ENCODE measurements at regions not wholly inside any gene's neighbourhood (a gene's known extent, or its start where the extent isn't known, plus 50 kb on each side); places are given as distances from the start of the nearest gene placed in this dataset.
A peak's percentile ranks its signal among the peaks of the same experiment; 100 is the strongest.
"Not testable (repeated sequence)": the region's sequence is repeated elsewhere in the genome, so short reads cannot be mapped to it uniquely, and the experiment has no call there.

- DNase-seq, result no peak
Observed at GRCh38 chr6:27163834-27164233, 83.7 kb upstream of the PRSS16 start.

- DNase-seq, result no peak
Observed at GRCh38 chr6:27168108-27168507, 79.4 kb upstream of the PRSS16 start.

- no peak for DNase-seq
Observed at GRCh38 chr6:27168586-27169443, 78.7 kb upstream of the PRSS16 start.

- not testable (repeated sequence) for DNase-seq
Observed at GRCh38 chr6:27172524-27173231, 74.8 kb upstream of the PRSS16 start.

- not testable (repeated sequence) for DNase-seq
Observed at GRCh38 chr6:27173232-27173601, 74.3 kb upstream of the PRSS16 start.

GRCh38 chr6:27174958-27175357, 72.5 kb upstream of the PRSS16 start:
- no peak for DNase-seq

- DNase-seq, result no peak
Observed at GRCh38 chr6:27176096-27176495, 71.4 kb upstream of the PRSS16 start.

GRCh38 chr6:27176523-27177484, 70.7 kb upstream of the PRSS16 start:
- peak; percentile 31 for DNase-seq

GRCh38 chr6:27177485-27178406, 69.8 kb upstream of the PRSS16 start:
- DNase-seq, result peak; percentile 58

- no peak for DNase-seq
Observed at GRCh38 chr6:27178407-27178730, 69.1 kb upstream of the PRSS16 start.

- no peak for DNase-seq
Observed at GRCh38 chr6:27178860-27179259, 68.6 kb upstream of the PRSS16 start.

GRCh38 chr6:27183060-27183832, 64.3 kb upstream of the PRSS16 start:
- DNase-seq, result no peak

GRCh38 chr6:27187231-27188060, 60.1 kb upstream of the PRSS16 start:
- no peak for DNase-seq

GRCh38 chr6:27188061-27188884, 59.2 kb upstream of the PRSS16 start:
- peak; percentile 10 for DNase-seq

GRCh38 chr6:27188885-27189418, 58.5 kb upstream of the PRSS16 start:
- peak; percentile 31 for DNase-seq

- DNase-seq, result no peak
Observed at GRCh38 chr6:27190126-27190525, 57.4 kb upstream of the PRSS16 start.

GRCh38 chr6:27194453-27194852, 53.0 kb upstream of the PRSS16 start:
- not testable (repeated sequence) for DNase-seq

GRCh38 chr6:27195547-27195946, 52.0 kb upstream of the PRSS16 start:
- DNase-seq, result not testable (repeated sequence)

Measured in NK-92 treated with Interleukin-12 subunit alpha and Interleukin-12 subunit beta, amount 100 ng/mL, for 24 hours (cell line).